Endometrium (tissue), 2 donors: ENCODE measurements at regions not wholly inside any gene's neighbourhood (a gene's known extent, or its start where the extent isn't known, plus 50 kb on each side); places are given as distances from the start of the nearest gene placed in this dataset.
"Not testable (repeated sequence)": the region's sequence is repeated elsewhere in the genome, so short reads cannot be mapped to it uniquely, and the experiment has no call there.

Experiments used
- FAIRE-seq: peaks from 2 replicates; lab custom pipeline; 2012; peaks lifted over from hg19 to GRCh38; lab: Jason Lieb, UNC
- donor health status: control.
- donor health status: control.

DNA sequence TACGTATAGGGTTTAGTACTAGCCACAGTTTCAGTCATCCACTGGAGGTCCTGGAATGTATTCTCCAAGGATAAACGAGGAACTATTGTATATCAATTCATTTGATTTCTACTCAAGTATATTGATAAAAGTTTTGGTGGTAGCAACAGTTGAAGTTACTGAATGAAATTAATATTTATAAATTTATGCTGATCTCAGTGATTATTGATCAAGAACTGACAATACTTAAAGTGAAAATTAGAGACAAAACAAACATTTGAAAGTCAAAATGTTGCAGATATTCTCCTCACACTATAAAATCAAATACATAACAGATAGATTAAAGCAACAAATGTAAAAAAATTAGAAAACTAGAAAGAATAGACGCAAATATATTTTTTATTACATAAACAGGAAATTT lies 150.9 kb upstream of the SLC35G4 start:
- FAIRE-seq, result peak; percentile 53

- FAIRE-seq, result not testable (repeated sequence)
These were observed 151.5 kb upstream of the SLC35G4 start for GRCh38 chr18:11457853-11458252.

DNA sequence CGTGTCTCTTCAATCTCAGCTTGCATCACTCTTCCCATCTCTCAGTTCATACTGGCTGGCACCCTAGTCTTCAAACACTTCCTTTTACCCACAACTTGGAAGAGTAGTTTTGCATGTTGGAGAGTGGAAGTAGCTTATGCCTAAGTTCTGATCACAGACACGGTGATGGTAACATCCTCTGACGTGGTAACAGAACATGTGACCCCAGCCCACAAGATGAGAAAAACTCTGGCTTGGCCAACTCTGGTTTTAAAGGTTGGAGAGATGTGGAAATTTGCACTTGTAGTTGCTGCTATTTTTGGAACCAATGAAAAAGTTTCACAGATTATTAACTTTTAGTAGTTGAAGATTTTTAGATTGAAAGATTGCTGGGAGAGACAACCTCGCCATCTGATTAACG lies 155.4 kb upstream of the SLC35G4 start:
- FAIRE-seq, result no peak

GRCh38 chr18:11444169-11444568 lies 165.2 kb upstream of the SLC35G4 start:
- FAIRE-seq, result not testable (repeated sequence)

DNA sequence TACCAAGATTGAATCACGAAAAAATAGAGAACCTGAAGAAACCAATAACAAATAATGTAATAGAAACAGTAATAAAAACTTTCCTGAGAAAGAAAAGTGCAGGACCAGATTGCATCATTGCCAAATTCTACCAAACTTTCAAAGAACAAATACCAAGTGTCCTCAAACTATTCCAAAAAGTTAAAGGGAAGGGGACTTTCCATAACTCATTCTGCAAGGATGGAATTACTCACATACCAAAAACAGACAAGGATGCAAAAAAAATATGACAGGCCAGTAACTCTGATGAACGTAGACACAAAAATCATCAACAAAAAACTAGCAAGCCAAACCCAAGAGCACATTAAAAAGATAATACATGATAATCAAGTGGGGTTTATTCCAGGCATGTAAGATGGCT lies 172.3 kb upstream of the SLC35G4 start:
- no peak for FAIRE-seq

DNA sequence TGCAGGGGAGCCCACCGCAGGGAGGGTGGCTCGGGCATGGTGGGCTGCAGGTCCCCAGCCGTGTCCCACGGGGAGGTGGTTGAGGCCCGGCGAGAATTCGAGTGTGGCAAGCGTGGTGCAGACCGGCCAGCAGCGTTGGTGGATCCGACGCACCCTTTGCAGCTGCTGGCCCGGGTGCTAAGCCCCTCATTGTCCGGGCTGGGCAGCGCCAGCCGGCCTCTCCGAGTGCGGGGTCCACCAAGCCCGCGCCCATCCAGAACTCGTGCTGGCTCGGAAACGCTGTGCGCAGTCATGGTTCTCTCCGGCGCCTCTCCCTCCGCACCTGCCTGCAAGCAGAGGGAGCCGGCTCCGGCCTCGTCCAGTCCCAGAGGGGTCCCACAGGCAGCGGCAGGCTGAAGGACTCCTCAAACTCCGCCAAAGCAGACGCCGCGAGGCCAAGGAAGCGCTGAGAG lies 177.0 kb upstream of the SLC35G4 start:
- FAIRE-seq, result no peak

GRCh38 chr18:11429876-11430275 lies 179.5 kb upstream of the SLC35G4 start:
- no peak for FAIRE-seq

GRCh38 chr18:11425211-11425610 lies 184.2 kb upstream of the SLC35G4 start:
- FAIRE-seq, result no peak

DNA sequence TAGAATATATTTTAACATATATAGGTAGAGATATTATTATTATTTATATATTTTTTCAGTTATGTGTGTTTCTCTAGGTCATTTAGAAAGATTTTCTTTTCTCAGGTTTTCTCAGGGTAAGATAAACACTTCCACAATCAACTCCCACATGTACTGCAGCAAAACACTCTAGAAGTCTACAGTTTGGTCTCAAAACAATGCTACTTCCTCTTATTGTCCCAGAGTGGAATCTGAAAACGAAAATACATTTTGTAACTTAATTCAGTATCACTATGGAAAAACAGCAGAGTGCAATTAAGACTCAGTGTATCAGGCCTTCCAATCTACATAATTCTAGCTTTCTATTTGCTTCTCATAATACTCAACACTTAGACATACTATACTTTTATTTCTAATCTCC lies 190.1 kb upstream of the SLC35G4 start:
- no peak for FAIRE-seq

DNA sequence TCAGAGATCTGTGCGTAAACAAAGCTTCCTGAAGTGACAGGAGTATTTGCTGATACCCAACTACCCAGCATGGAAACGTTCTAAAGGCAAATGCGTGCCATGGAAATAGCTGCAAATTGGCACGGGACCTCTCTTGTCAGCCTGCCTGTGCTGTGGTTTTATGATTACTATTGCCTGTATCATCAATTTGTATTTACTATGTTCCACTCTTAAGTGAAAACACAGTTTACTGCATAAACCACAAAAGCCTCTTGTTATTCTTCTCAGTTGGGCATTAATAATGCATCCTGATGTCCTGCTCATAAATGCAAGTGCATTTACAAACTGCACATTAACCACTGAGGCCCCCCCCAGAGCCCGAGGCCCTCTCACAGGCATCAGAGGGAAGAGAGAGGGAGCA lies 196.6 kb upstream of the SLC35G4 start:
- no peak for FAIRE-seq

DNA sequence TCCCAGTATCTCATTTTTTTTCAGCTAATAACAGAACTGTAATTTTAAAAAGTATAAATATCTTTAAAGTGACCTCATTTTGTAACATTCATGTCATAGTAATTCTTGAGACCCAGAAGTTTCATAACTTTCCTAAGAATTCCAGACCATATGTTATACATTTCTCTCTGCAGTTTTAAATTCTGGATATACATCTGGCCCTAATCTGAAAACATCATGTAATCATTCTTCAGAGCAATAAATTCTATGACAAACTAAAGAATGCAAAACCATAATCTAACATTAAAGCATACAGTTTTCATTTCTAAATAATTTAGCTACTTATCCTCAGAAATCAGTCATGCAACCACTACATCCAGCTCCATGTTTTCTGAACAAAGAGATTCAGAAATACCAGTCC lies 198.3 kb upstream of the SLC35G4 start:
- FAIRE-seq, result no peak

- no peak for FAIRE-seq
These were observed 200.8 kb upstream of the SLC35G4 start for GRCh38 chr18:11408555-11409065.

- no peak for FAIRE-seq
These were observed 201.5 kb upstream of the SLC35G4 start for GRCh38 chr18:11407940-11408339.

DNA sequence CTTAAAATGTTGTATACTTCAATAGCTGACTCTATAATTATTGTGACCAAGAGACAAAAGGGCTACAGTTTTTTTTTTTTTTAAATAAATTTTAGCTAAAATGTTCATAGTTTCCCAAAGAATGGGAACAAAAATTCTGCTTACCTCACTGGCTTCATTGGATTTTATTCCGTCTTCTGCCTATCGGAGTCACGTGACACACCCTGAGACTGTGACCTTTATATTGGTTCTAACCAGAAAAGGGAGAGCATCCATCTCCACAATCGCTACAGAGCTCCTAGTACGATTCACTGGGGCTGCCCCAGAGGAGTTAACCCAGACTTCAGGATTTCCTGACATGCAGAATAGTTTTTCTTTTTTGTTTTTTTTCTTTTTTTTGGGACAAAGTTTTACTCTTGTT lies 203.6 kb upstream of the SLC35G4 start:
- no peak for FAIRE-seq

DNA sequence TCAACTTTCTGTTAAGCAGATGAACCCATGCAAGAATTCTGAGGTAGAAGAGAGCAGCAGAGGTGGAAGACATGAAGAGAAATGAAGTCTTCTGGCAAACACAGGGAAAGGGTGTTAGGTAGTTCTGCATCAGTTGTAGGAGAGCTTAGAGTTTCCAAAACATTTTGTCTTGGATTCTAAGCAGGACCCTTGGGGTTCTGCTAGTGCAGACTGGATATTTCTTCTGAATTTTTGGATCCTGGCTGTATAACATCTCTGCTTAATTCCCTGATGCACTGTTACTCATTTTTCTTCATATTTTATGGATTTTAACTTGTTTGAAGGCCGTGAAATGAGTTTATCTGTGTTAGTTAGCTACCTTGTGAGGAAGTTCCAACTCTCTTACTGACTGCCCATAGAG lies 208.7 kb upstream of the SLC35G4 start:
- FAIRE-seq, result no peak

DNA sequence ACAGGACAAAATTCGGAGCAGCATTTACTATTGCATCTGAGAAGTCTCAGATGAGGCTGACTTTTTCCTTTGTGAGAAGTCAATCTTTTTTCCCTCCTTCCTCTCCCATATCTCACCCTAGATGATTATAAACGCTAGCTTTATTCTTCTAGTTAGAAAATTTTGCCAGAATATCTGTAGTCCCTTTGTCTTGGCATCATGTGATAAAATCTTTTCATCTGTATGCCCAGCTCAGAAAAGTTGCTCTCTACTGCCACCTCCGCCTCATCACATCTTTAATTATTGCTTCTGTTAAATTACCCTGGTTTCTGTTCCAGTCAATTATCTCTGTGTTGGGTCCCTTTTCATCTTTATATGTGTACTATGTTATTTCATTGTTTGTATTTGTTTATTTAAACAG lies 210.8 kb upstream of the SLC35G4 start:
- no peak for FAIRE-seq

DNA sequence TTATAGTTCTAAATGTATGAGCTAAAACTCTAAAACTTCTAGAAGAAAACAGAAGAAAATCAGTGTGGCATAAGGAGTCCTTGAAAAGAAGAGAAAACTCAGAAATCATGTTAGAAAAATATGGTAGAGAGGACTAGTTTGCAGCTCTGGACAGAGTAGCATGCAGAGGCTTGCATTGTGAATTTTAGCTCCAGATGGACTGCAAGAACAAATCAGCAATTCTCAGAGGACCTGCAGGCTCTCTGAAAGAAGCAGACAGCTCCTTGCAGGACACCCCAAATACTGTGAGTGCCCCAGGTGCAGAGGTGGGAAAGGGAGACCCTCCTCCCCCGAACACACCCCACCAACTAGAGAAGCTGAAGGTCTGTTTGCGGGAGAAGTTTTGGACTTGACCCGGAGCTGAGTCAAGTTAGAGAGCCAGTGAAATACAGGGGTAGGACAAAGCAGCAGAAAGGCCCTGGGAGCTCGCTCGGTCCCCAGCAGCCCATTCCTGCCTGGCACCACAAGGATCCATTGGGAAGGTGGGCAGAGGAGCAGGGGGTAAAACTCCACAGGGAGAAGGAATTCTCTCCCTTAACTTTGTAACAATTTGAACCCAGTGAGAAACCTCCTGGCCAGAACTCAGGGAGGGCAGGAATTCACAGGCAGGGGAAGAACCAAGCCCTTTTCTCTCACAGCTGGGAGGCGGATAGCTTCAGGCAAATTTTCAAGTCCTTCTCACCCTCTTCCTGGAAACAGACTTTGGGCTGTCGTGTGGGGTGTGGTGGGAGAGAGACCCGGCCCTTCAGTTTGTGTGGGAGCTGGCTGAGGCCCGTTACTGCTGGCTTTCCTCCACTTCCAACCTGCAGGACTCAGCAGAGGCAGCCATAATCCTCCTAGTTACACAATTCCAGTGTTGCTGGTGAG lies 216.2 kb upstream of the SLC35G4 start:
- FAIRE-seq, result no peak

DNA sequence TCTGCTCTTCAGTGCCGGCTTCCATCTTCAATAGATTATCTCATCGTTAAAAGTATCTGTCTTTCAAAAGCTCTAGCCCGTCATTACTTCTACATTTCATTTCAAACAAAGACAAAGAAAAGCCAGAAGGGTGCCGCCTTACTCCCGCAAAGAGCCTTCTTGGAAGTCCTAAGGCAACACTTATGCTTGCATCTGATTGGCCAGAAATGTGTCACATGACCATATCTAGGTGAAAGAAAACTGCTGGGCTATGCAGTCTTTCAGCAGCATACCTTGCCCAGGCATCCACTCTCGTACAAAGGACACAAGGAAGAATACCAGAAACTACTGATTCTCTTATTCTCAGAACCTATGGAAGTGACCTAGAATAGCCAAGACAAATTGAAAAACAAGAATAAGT lies 217.1 kb upstream of the SLC35G4 start:
- no peak for FAIRE-seq

DNA sequence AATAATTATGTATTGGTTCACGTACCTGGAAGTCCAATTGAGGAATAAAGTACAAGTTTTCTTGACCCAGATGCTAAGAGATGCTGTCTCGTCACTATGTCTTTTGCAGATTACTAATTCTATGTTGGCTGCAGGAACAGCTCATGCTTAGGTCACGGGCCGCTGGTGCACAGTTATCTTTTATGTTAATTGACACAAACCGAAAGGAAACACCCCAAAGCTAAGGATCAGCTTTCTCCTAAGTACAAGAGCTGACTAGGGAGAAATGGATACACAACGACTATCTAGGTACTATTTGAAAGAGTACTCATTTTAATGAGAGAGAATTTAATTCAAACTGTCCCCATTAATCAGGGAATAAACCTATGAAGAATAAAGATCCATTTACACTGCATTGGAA lies 217.7 kb upstream of the SLC35G4 start:
- no peak for FAIRE-seq

GRCh38 chr18:11388755-11389680 lies 220.4 kb upstream of the SLC35G4 start:
- no peak for FAIRE-seq

DNA sequence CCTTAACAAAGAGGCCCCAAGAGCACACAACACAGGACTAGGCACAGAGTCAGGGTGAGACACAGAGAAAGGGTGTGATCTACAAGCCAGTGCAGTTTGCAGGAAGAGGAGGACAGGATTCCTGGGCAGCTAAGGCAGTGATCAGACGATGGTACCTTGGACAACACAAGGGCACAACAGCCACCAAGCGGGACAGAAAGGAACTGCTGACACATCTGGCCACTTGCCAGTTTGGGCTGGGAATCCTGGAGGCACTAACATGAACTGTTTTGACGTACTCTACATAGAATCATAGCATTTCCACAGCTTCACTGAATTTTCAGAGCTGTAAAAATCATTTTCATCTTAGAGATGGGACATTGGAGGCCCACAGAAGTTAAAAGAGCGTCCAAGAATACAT lies 221.5 kb upstream of the SLC35G4 start:
- no peak for FAIRE-seq

GRCh38 chr18:11383381-11383780 lies 226.0 kb upstream of the SLC35G4 start:
- FAIRE-seq, result no peak

DNA sequence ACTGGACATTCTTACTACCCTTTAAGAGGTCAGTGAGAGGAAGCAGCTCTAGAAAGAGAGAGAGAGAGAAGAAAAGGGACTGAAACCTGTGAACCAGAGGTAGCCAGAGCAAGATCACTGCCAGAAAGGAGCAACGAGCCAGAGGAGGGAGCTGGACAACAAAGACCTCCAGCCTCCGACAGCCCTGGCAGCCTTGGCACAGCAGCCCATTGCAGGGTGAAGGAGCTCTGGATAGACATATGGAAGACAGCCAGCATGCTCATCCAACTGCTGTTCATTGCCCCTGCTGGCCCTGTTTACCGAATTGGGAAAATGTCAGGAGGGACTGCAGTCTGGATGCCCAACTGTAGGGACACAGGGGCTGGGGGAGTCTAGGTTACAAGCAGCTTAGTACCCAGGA lies 228.4 kb upstream of the SLC35G4 start:
- FAIRE-seq, result no peak
